ENCODE measurements at regions not wholly inside any gene's neighbourhood (a gene's known extent, or its start where the extent isn't known, plus 50 kb on each side); places are given as distances from the start of the nearest gene placed in this dataset.

DNA sequence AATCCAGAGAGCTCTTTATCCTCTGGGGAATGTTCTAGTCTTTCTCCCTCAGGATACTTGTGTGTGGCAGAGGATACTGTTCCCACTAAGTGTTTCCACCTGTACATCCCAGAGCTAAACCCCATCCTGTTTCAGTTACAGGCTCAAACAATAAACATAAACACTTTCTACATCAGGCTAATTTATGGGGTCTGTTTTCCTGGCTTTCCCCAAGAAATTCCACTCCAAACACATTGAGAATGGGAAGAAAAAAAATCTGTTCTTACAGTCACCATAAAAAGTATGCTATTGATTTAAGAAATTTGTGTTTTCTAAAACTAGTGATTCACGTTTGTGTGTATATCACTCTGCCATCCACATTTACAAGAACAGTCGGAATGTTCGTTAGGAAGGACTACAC lies 293.9 kb upstream of the FOXQ1 start:
- TF ChIP-seq CTCF (IDR thresholded peaks at IDR 0.05) = no peak
- peaks cover 16% of the 10 kb centered on the region for H3K9me3 Mint-ChIP-seq (ENCODE audit: low read depth)
- H3K4me3 Mint-ChIP-seq (ENCODE audit: unreplicated experiment) = no peak overlapping the region
- H3K27ac Mint-ChIP-seq (ENCODE audit: unreplicated experiment) = no peak overlapping the region
- no peak for DNase-seq (ENCODE audit: low spot score)
- no peaks in the 10 kb centered on the region for H3K4me1 Mint-ChIP-seq (ENCODE audit: low read depth)
- no peaks in the 10 kb centered on the region for H3K36me3 Mint-ChIP-seq (ENCODE audit: low read depth)
- peaks cover 33% of the 10 kb centered on the region for H3K27me3 Mint-ChIP-seq (ENCODE audit: low read depth)

GRCh38 chr6:1016329-1017302 lies 295.3 kb upstream of the FOXQ1 start:
- no peak for DNase-seq (ENCODE audit: low spot score)
- peaks cover 33% of the 10 kb centered on the region for H3K27me3 Mint-ChIP-seq (ENCODE audit: low read depth)
- no peak overlapping the region for H3K4me3 Mint-ChIP-seq (ENCODE audit: unreplicated experiment)
- TF ChIP-seq CTCF (IDR thresholded peaks at IDR 0.05) = no peak
- no peaks in the 10 kb centered on the region for H3K4me1 Mint-ChIP-seq (ENCODE audit: low read depth)
- peaks cover 3% of the 10 kb centered on the region for H3K36me3 Mint-ChIP-seq (ENCODE audit: low read depth)
- H3K27ac Mint-ChIP-seq (ENCODE audit: unreplicated experiment) = no peak overlapping the region
- H3K9me3 Mint-ChIP-seq (ENCODE audit: low read depth) = peaks cover 16% of the 10 kb centered on the region

DNA sequence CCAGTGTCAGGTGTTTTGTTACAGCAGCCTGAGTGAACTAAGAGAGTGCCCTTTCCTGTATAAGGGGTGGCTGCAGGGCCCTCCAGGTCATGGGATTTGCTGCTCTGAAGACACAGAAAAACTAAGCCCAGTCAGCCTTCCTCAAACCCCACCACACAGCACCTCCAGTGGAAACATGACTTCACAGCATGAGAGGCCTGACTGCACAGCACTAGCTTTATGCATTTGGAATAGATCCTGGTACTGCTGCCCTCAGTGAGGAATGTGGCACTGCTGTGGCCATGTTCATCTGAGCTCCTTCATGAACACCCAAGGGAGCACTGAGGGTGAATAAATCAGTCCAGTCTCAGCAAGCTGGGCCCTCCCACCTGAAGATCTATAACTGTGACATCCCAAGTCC lies 296.1 kb upstream of the FOXQ1 start:
- TF ChIP-seq CTCF (IDR thresholded peaks at IDR 0.05) = peak; percentile 37
- H3K4me1 Mint-ChIP-seq (ENCODE audit: low read depth) = no peaks in the 10 kb centered on the region
- peaks cover 3% of the 10 kb centered on the region for H3K36me3 Mint-ChIP-seq (ENCODE audit: low read depth)
- peaks cover 29% of the 10 kb centered on the region for H3K27me3 Mint-ChIP-seq (ENCODE audit: low read depth)
- H3K9me3 Mint-ChIP-seq (ENCODE audit: low read depth) = peaks cover 12% of the 10 kb centered on the region
- no peak for DNase-seq (ENCODE audit: low spot score)
- no peak overlapping the region for H3K4me3 Mint-ChIP-seq (ENCODE audit: unreplicated experiment)
- no peak overlapping the region for H3K27ac Mint-ChIP-seq (ENCODE audit: unreplicated experiment)

- Mint-ChIP-seq H3K27me3 (ENCODE audit: low read depth) (peaks cover 36% of the 10 kb centered on the region), H3K9me3 (ENCODE audit: low read depth) (peaks cover 12% of the 10 kb centered on the region), H3K4me3 (ENCODE audit: unreplicated experiment) (no peak overlapping the region), H3K4me1 (ENCODE audit: low read depth) (no peaks in the 10 kb centered on the region), H3K27ac (ENCODE audit: unreplicated experiment) (no peak overlapping the region), H3K36me3 (ENCODE audit: low read depth) (peaks cover 3% of the 10 kb centered on the region)
- TF ChIP-seq CTCF (IDR thresholded peaks at IDR 0.05) = no peak
- DNase-seq (ENCODE audit: low spot score) = no peak
Observed at GRCh38 chr6:1014431-1014807, 297.5 kb upstream of the FOXQ1 start.

DNA sequence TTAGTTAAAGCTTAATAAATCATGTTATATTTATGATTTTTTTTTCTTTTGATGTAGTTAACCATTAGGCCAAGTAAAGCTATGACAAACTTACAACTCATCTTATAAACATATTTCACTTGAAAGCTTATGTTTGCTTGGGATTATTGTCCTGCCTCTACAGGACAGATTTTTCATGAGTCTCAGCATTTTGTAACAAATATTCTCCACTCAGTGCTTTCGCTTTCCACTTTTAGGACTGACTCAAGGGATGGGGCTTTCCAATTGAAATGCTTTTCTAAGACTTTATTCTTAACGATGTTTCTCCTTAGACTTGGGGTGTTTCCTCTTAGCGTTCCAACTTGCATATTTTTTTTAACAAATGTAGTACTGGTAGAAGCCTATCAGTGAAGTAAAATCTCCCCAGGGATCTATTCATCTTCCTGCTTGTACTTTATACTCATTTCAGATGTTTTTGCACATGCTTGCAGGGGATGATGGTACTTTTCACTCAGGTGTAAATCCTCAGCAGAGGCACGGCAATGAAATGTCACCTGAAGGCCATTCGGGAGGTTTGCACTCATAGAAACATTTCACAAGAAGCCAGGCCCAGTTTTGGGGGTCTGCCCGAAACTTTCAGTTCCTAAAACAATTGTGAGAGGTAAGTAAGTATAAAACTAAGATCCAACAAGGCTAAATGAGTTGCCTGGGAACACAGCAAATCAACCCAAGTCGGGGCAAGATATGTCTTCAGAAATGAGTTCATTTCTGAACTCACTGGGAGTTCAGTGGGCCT lies 298.1 kb upstream of the FOXQ1 start:
- peaks cover 3% of the 10 kb centered on the region for H3K36me3 Mint-ChIP-seq (ENCODE audit: low read depth)
- H3K4me3 Mint-ChIP-seq (ENCODE audit: unreplicated experiment) = no peak overlapping the region
- peaks cover 12% of the 10 kb centered on the region for H3K9me3 Mint-ChIP-seq (ENCODE audit: low read depth)
- H3K4me1 Mint-ChIP-seq (ENCODE audit: low read depth) = no peaks in the 10 kb centered on the region
- peaks cover 35% of the 10 kb centered on the region for H3K27me3 Mint-ChIP-seq (ENCODE audit: low read depth)
- no peak overlapping the region for H3K27ac Mint-ChIP-seq (ENCODE audit: unreplicated experiment)
- TF ChIP-seq CTCF (IDR thresholded peaks at IDR 0.05) = no peak
- no peak for DNase-seq (ENCODE audit: low spot score)

All from chondrocyte (in vitro differentiated cells).